ENCODE measurements at regions not wholly inside any gene's neighbourhood (a gene's known extent, or its start where the extent isn't known, plus 50 kb on each side); places are given as distances from the start of the nearest gene placed in this dataset.

- TF ChIP-seq POLR2A (IDR thresholded peaks at IDR 0.05; ENCODE audit: low read length) (no peak), MYC (IDR thresholded peaks at IDR 0.05; ENCODE audit: borderline replicate concordance, low read length) (no peak), RAD21 (conservative IDR thresholded peaks at IDR 0.05 in 1 of 2, IDR thresholded peaks at IDR 0.05 in 1 of 2) (no peak), REST (IDR thresholded peaks at IDR 0.05) (no peak), MAFK (IDR thresholded peaks at IDR 0.05; ENCODE audit: partially characterized antibody) (no peak), CTCF (IDR thresholded peaks at IDR 0.05) (no peak), CBX8 (IDR thresholded peaks at IDR 0.05) (no peak)
- TF ChIP-seq, protein P1, sequence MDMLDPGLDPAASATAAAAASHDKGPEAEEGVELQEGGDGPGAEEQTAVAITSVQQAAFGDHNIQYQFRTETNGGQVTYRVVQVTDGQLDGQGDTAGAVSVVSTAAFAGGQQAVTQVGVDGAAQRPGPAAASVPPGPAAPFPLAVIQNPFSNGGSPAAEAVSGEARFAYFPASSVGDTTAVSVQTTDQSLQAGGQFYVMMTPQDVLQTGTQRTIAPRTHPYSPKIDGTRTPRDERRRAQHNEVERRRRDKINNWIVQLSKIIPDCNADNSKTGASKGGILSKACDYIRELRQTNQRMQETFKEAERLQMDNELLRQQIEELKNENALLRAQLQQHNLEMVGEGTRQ (IDR thresholded peaks at IDR 0.05): no peak
These were observed 1012.8 kb upstream of the ALCAM start for GRCh38 chr3:104353951-104354350.

Measured in A549 (cell line).